Right lobe of liver (tissue), 4 donors: ENCODE measurements at regions not wholly inside any gene's neighbourhood (a gene's known extent, or its start where the extent isn't known, plus 50 kb on each side); places are given as distances from the start of the nearest gene placed in this dataset.

ENCODE experiments used
- CTCF ChIP-seq, 4 donors: fragments of 200-600 bp in 3 of 4; fragments of 450-650 bp in 1 of 4; IDR thresholded peaks; one replicate each; pipeline versions ENCODE4 v1.5.1 to v1.8.0; 2016 to 2022; ENCODE audit warnings: antibody characterized with exemption in 4 of 4, mild to moderate bottlenecking in 2 of 4
- POLR2A ChIP-seq: fragments of 450-650 bp; IDR thresholded peaks from one replicate; pipeline ENCODE4 v1.6.1; 2017; ENCODE audit warnings: antibody characterized with exemption, mild to moderate bottlenecking
- donor health status: DM: no; HTN: no; CAD: no.
- donor health status: DM: no; HTN: no; CAD: no.
- donor health status: DM: no; HTN: yes; CAD: no.

GRCh38 chr13:21901811-21902708 is 231.2 kb downstream of the FGF9 start:
- TF ChIP-seq CTCF (IDR thresholded peaks at IDR 0.05) = no peak
- TF ChIP-seq POLR2A = no peak
